EL (cell line): ENCODE measurements at regions not wholly inside any gene's neighbourhood (a gene's known extent, or its start where the extent isn't known, plus 50 kb on each side); places are given as distances from the start of the nearest gene placed in this dataset.

Source experiments
- DNase-seq: peaks from one replicate; pipeline ENCODE4 v3.0.0-alpha.2; 2016

DNA sequence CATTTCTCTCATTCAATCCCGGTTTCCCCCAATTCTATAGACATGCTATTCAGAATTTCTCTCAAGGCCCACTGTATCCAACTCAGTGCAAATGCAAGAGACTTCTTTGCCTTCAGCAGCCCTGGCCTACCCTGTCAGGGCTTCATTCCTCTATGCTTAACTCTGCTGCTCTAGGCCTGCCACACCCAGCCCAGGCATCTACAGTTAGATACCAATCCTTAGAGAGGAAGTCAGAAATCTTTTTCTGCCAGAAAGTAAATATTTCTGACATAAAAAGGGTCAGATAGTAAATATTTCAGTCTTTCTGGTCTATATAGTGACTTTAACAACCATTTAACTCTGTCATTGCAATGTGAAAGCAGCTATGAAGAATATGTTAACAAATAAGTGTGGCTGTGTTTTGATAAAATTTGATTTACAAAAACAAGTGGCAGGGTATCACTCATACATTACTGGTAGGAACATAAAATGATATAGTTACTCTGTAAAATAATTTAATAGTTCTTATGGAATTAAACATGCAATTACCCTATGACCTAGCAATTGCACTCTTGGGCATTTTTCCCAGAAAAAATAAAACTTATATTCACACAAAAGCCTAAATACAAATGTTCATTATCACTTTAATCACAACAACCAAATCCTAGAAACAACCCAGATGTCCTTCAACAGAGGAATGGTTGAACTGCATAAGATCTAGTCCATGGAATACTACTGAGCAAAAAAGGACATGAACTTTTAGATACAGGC is 942.0 kb downstream of the SQOR start:
- DNase-seq: no peak

DNA sequence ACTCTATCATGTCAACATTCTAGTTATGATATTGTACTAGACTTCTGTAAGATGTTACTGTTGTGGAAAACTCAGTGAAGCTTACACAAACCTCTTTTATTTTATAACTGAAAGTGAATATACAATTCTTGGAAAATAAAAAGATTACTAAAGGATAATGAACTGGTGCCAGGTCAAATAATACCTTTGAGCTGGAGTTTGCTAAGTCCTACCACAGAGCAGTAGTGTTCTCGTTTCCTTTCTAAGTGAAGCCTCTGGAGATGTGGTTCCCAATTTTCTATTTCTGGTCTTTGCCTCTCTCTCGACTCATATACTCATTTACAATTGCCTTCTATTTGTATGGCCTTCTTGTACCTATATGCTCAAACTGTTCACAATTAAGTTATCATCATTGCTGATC is 942.9 kb downstream of the SQOR start:
- DNase-seq: no peak

DNA sequence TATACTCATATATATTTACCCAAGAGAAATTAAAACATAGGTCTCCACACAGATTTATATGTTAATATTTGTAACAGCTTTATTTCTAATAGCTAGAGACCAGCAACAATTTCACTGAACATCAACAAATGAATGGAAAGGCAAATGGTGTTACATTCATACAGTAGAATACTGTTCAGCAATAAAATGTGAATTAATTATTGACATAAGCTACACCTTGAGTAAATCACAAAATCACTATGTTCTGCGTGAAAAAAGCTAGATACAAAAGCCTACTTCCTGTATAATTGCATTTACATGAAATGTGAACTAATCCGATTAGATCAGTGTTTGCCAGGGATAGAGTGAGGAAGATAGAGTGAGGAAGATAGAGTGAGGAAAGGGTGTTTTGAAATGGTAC is 945.7 kb downstream of the SQOR start:
- no peak for DNase-seq

DNA sequence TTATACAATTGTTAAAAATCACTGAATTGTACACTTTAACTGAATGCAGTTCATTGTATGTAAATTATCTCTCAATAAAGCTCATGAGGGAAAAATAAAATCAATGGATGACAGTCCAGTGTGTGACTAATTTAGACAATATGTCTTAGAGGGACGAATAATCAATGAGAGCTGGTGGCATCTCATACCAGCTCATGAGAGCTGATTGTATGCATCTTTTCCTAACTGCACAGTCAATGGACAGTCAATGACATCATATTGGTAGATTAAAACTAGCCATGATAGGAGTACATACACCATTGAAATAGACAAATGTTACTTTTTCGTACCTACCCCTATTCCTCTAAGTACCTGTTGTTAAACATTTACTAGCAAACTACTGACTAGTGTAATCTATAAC is 946.1 kb downstream of the SQOR start:
- DNase-seq: no peak

DNA sequence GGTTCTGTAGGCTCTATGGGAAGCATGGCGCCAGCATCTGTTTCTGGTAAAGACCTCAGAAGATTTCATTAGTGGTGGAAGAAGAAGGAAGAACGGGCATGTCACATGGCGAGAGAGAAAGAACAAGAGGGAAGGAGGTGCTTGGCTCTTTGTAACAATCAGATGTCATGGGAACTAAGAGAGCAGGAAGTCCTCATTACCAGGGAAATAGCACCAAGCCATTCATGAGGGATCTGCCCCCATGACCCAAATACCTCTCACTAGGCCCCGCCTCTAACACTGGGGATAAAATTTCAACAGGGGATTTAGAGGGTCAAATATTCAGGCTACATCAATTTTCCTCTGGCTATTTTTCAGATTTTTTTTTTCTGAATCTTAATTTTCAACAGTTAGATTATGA is 954.3 kb downstream of the SQOR start:
- no peak for DNase-seq

DNA sequence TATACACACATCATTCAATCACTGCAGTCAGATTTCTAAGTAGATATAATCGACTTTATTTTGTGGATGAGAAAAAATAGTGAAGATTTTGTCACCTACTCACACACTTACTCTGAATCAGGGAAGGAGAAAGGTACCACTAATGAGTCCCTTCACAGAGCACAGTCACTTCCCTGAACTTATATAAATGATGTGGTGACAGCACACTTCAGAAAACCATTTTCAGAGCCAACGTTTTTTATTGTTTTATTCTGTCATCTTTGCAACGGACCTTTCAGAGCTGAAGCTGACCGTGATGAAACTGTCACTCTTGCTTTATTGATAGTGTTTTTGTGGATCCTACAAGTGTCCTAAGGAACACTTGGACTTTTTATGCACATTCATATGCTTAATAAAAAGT is 956.6 kb downstream of the SQOR start:
- DNase-seq: no peak

DNA sequence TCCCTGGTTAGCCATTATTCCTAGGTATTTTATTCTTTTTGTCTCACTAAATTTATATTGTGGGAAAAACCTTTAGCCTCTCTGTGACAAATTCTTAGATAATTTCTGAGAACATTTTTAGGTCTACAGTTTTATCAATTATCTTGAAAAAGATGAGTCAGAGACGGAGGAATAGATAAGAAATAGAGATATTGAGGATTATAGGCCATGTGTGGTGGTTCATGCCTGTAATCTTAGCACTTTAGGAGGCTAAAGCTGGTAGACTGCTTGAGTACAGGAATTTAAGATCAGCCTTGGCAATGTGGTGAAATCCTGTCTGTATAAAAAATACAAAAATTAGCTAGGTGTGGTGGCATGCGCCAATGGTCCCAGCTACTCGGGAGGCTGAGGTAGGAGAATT is 960.2 kb downstream of the SQOR start:
- no peak for DNase-seq

DNA sequence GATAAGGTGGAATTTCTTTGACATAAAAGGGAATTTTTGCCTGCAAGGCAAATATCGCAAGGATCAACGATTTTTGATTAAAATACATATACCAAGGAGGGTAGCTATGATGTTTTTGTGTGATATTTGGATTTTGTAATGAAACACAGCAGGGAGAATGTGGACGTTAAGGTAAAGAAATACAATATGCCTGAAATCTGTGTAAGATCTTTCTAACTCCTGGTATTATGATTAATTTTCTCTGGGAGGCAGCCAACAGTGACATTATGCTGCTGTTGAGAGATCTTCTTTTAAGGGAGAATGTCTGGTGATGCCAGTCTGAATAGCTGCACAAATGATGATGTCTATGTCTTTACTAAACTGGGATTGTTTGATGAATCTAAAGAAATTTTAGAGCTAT is 972.2 kb downstream of the SQOR start:
- DNase-seq: no peak

DNA sequence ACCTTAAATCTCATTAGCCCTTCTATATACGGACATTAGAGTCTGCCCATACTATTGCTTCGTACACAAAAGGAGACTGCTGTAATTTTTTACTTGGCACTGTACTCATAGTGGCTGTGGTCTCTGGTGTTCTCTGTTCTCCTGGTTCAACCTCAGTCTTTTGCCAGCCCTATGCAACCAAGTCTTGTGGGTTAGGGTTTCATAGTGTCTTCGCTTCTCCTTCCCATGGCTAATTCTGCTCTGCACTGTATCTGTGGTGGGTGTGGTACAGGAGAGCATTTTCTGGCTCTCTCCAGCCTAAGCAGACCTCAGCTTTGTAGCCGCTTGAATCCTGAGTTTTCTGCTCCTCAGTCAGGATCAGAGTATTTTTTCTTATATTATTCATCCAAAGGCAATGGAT is 981.2 kb downstream of the SQOR start:
- DNase-seq: no peak

DNA sequence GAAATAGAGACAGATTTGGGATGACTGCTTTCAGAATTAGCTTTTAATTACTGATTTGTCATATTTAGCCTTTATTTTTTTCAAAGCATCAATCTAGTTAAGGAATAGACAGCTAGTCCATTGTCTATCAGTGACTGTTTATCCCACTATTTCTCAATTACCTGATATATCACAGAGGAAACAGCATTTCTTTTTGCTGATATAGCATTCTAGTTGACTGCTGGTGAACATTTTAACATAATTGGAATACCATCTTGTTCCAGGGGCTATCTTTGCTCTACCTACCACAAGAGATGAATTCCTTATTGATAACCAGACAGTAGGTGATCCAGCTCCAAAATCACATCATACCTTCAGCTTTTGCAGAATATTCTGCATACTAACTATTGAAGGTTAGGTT is 982.7 kb downstream of the SQOR start:
- no peak for DNase-seq

DNA sequence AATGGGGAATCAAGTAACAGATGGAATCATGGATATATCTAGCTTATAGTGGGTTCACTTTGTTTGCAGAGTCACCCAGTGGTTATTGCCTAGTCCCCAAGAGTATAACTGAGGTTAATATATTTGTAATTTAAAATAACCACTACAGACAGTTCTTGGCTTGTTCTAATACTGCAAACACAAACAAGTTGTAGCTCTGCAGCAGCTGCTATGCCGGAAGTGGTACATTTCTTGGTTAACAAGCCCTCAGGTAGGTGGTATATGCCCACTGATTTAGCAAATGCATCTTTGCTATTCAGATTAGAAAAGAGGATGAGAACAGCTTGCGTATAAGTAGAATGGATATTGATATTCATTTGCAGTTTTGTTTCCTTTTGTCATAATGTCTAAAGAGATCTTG is 984.2 kb downstream of the SQOR start:
- no peak for DNase-seq

DNA sequence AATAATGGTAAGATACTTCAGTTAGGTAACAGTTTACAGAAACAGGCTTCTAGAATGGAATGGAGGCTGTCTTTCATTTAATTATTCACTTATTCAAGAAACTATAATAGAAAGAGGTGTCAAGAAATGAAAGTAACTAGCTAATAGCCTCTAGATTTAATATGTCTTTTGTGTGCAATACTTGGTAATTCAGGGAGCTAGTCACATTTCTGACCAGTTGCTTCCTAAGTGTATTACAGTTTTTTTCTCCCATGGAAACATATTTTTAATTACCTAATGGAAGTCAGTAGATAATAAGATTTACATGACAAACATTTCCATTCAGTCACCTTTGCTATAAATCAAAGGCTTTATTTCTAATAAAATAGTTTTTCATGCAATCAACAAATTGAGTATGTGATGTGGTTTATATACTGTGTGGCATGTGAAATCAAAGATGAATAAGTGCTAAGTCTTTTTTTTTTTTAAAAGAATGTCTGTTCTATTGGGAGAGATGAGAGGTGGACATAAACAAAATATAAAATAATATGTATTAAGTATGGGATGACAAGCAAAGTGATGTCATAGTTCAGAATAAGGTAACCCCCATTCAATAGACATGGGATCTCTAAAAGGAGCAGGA is 985.7 kb downstream of the SQOR start:
- no peak for DNase-seq

DNA sequence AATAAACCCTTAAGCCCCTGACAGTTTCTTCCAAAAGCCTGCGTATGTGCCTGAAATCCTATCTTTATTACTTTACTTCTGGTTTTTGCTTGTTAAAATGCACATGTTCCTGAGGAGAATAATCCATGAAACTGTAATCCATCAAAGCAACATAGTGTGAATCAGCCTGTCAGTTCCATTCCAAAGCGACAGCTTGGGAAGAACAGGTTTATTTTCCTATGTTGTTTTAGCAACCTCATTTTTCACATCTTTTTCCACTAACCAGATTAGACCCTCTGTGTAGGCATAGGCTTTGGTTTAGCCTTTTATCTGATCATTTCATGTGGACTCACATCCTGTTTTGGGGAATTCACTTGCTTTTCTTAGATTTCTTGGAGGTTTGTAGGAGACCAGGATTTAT is 988.0 kb downstream of the SQOR start:
- DNase-seq: no peak

DNA sequence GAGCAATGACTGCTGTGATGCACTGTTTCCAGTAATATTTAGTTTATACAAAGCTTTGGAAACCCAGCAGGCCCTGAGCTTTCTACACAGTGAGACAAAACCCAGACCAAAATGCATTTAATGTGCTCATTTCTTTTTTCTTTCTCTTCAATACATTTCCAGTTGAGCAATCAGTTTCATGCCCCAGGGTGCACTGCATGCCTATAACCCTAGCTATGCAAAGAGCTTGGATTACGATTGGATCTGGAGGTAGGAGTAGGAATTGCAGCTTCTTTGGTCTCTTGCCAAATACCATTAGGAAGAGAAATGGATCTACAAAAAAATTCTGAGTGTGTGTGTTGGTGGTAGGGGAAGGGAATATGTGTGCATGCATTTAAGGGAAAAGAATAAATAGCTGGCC is 1001.4 kb downstream of the SQOR start:
- no peak for DNase-seq

DNA sequence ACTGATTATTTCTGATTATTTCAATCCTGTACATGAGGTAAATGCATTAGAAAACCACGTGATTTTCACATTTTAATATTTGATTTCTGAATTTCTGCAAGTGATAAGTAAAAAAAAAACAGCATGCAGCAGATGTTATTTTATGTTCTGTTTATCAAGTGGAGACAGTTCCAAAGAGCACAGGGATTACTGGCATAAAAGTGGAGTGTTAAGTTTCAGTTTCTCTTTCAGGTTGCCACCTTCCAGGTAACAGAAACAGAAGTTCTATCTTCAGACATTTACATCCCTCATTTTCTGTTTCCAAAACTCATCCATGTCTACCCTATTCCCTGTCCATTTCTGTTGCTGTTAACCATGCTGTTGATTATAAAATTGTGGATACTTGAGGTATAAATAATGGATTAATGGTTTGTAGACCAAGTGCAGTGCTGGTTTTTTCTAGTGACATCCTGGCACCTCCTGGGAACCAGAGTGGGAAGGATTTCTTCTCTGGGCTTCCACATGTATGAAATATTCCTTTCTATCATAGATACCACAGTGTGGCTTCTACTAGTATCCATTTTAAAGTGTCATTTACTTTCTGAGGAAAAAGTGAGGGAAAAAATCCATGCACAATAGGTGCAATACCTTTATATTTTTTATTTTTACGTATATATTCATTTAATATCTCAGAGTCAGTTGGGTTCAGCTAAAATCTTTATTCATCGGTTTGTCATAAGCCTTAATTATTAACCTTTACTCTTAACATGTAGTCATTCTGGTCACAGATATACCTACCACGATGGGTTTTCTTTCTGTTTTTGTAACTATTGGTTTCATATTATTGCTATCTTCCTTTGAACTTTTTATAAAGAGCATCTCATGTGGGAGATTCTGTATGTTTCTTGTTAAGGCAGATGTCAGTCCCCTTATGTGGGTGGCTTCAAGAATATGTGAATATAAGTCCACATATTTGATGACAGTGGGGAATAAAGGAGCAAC is 1010.0 kb downstream of the SQOR start:
- no peak for DNase-seq

DNA sequence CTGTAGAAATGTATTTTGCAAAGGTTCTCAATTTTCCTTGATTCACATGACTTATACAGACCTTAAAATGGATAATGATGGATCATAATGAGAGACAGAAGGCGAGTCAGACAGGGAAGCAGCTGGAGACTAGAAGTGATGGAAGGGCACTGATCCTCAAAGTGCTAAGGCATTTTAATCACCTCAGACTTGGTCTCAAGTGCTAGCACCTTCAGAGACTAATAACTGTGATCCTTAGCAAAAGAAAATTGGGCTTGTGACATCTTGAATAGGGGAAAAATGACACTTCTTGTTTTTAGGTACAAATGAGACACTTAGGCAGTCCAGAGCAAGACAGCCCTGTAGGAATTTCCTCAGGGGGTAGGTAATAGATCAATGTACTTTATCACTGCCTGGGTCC is 1011.7 kb downstream of the SQOR start:
- DNase-seq: no peak

DNA sequence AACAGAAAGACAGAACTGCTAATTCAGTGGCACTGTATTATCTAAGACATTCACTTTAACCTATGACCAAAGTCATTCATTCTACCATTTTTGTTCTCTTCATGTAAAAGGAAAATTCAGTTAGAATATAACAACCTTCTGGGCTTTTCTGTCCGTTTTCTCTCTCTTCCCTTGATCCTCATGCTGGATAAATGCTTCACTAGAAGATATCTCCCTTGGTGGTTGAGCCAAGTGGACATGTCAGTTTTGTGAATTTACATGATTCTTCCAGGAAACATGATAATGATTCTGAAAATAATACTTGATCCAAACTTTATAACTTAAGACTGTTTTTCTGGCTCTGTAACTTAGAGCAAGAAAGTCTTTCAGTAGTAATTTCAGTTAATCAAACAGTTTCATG is 1012.2 kb downstream of the SQOR start:
- DNase-seq: no peak

DNA sequence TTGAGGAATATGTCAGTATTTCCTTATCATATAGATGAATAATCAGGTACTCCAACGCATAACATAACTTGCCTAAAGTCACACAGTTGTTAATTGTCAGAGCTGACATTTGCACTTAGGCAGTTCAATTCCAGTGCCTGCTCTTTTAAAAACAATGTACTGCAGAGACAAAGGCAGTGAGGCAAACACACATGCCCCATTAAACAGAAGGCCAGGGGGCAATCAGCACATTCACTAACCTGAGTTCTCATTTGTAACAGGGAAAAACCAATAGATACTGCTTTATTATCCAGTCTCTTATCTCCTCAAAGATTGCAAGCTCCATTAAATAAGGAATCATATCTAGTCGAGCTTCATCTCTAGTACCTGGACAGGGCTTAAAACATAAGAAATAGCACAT is 1017.4 kb downstream of the SQOR start:
- DNase-seq: no peak

DNA sequence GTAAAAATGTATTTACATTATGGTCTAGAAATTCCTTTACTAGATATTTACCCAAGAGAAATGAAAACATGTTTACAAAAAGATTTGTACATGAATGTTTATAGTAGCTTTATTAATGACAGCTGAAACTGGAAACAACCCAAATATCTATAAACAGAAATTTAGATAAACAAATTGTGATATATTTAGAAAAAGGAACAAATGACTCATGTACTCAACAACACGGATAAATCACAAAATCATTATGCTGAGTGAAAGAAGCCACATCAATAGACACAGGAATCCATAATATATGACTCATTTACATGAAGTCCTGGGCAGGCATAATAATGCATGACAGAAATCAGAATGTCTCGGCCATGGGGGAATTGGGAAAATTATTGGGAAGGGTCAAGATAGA is 1020.2 kb downstream of the SQOR start:
- no peak for DNase-seq

DNA sequence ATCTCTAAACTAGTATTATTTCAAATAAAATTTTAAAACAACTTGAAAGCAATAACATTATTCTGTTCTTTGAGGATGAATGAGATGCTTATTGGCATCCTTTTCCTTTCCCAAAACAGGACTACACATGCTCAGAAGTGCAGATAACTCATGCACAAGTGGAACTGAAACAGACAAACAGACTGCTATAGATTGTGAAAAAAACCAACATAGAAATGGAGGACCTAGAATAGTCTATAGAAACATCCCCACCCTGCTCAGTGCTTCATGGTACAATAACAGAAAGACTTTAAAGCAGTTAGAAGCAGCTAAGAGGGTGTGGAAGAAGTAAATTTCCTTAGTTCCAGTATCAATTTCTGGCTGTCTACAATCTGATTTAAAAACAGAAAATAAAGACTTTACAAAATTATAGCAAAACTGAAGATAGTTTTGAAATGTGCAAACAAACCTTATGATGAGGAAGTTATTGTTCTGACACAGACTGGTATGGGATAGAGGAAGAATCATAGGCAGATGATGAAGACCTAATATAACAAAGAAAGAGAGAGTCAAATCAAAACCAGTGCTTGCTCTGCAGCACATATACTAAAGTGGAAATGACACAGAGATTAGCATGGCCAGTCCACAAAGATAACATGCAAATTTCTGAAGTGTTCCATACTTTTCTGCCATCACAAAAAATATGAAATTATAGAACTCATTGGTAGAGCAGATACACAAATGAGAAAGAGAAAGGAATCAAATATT is 1025.4 kb downstream of the SQOR start:
- DNase-seq: no peak

DNA sequence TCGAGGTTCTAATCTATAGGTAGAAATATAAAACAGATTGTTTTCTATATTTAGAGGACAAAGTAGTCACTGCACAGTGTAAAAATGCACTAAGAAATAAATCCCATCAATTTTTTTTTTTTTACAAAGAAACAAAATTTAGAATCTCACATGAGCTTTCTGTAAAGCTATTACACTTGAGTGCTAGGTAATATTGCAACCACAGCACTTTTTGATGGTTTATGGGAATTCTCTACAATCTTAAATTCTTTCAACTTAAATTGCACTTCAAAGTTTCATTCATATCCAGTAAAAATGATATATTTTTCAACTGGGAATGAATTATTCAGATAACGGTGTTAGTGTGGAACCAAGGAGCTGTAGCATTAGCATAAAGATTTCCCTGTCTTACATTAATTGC is 1035.4 kb downstream of the SQOR start:
- no peak for DNase-seq

DNA sequence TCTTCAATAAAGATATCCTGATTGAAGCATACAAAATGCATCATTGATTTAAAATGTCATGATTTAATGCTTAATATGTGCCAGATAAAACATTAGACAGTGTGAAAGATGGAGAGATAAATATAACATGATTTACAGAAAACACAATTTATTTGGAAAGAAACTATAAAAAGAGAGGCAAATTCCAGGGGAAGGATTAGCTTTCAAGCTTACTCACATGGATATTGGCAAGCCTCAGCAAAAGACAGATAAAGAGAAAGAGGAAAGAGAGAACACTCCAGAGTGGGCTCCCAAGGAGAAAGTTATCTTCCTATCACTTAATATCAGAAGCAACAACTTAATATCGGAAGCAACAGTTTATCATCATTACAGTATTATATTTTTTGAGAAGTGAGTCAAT is 1036.5 kb downstream of the SQOR start:
- DNase-seq: no peak

DNA sequence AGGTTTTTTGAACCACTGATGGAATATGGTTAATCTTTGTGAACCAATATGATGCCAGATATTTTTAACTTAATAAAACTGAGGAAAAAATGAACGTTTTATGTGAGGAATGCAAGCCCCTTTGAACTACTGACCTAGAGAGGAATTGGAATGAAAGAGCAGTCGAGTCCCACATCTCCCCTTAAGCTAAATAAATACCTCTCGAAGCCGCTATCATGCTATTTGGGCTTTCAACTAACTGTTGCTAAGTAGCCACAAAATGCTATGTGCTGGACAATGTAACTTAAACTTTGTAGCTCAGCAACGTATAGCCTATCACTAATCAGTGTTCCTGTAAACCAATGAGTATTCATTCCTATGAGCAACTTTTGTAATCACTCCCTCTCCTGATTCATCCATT is 1037.2 kb downstream of the SQOR start:
- DNase-seq: no peak
